GM06990 (cell line): ENCODE measurements at regions not wholly inside any gene's neighbourhood (a gene's known extent, or its start where the extent isn't known, plus 50 kb on each side); places are given as distances from the start of the nearest gene placed in this dataset.

Experiments used
- DNase-seq: peaks from one replicate; pipeline ENCODE4 v3.0.0-alpha.2; 2011; ENCODE audit not compliant: insufficient read length; ENCODE audit errors: extremely low read depth
- H3K27me3 ChIP-seq: replicated peaks from 2 replicates; pipeline ENCODE4 v1.6.0; 2011; ENCODE audit warnings: low read length; ENCODE audit not compliant: control insufficient read depth, insufficient read depth
- H3K36me3 ChIP-seq: 2 replicates; pipeline ENCODE4 v1.5.1; 2011; ENCODE audit warnings: low read length; ENCODE audit not compliant: control insufficient read depth, insufficient read depth
- H3K4me3 ChIP-seq: replicated peaks from 2 replicates; pipeline ENCODE4 v1.5.1; 2011; ENCODE audit warnings: low read depth, mild to moderate bottlenecking, control low read depth, low read length
- CTCF ChIP-seq: IDR thresholded peaks from 2 replicates; pipeline ENCODE4 v1.5.1; 2011; ENCODE audit warnings: low read length, control low read depth, mild to moderate bottlenecking, inconsistent platforms; ENCODE audit not compliant: insufficient read depth, poor library complexity, severe bottlenecking

DNA sequence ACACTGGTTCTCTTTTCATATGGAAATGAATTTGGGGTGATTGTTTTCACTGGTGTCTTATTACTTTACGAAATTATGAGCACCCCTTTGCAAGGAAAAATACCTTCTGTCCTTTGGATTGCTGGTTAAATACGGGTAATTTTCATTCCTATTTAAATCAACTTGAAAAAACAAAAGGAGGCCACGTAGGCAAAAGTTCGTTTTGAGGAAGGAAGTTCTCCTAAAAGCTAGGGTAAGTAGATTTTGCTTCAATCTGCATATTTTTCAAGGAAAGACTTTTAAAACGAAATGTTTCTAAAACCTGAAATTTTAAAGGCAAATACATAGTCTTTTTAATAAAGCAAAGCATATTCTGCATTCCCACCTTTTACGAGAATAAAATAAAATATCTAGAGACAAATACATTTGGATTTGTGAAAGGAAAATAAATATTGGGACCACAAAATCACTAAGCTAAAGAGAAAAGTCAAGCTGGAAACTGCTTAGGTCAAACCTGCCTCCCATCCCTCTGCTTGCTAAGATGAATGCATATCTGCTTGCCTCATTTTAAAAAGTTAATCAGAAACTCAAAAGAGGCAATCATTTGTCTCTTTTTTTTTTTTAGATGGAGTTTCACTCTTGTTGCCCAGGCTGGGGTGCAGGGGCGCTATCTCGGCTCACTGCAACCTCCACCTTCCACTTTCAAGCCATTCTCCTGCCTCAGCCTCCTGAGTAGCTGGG, 70.9 kb upstream of the ETS2 start:
- DNase-seq: no peak
- Histone ChIP-seq H3K36me3 (no peaks in the 10 kb centered on the region), H3K4me3 (no peak overlapping the region), H3K27me3 (peaks cover 2% of the 10 kb centered on the region)
- TF ChIP-seq CTCF: no peak

DNA sequence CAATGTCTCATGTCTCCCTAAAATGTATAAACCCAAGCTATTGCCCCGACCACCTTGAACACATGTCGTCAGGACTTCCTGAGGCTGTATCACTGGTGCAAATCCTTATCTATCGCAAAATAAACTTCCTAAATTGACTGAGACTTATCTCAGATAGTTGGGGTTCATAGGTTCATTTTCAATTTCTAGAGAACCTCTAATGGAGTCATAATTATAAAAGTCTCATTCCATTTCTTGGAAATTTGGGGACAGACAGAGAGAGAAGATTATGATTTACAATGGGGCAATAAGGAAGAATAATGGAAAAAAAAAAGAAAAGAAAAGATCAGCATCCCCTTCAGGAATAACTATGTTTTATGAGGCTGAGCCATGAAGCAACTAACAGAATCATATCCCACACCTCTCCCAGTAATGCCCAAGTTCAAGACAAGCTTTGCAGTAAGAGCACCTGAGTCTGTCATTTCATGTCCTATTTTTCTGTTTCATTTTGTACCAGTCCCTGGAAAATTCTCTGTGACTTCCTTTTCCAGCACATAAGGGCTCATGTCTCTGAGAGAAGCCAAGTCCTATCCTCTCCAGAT, 70.0 kb upstream of the ETS2 start:
- no peak overlapping the region for H3K4me3 ChIP-seq
- no peak for DNase-seq
- no peak for TF ChIP-seq CTCF
- no peaks in the 10 kb centered on the region for H3K36me3 ChIP-seq
- H3K27me3 ChIP-seq: peaks cover 2% of the 10 kb centered on the region

- no peak overlapping the region for H3K4me3 ChIP-seq
- no peak for DNase-seq
- TF ChIP-seq CTCF: no peak
These were observed 65.6 kb upstream of the ETS2 start for GRCh38 chr21:38740090-38740489.

GRCh38 chr21:38741092-38741949, 64.4 kb upstream of the ETS2 start:
- H3K27me3 ChIP-seq: no peaks in the 10 kb centered on the region
- H3K36me3 ChIP-seq: no peaks in the 10 kb centered on the region
- no peak for TF ChIP-seq CTCF
- DNase-seq: no peak
- no peak overlapping the region for H3K4me3 ChIP-seq

More at GRCh38 chr21:38740090-38740489, 65.6 kb upstream of the ETS2 start:
- peaks cover 2% of the 10 kb centered on the region; the same call in 1 of the 2 replicates for H3K27me3 ChIP-seq
- H3K36me3 ChIP-seq: no peaks in the 10 kb centered on the region

- TF ChIP-seq CTCF: no peak
- DNase-seq: no peak
- no peaks in the 10 kb centered on the region for H3K27me3 ChIP-seq
- no peaks in the 10 kb centered on the region for H3K36me3 ChIP-seq
- H3K4me3 ChIP-seq: no peak overlapping the region
These were observed 63.8 kb upstream of the ETS2 start for GRCh38 chr21:38741950-38742256.
